ENCODE measurements at regions not wholly inside any gene's neighbourhood (a gene's known extent, or its start where the extent isn't known, plus 50 kb on each side); places are given as distances from the start of the nearest gene placed in this dataset.

DNA sequence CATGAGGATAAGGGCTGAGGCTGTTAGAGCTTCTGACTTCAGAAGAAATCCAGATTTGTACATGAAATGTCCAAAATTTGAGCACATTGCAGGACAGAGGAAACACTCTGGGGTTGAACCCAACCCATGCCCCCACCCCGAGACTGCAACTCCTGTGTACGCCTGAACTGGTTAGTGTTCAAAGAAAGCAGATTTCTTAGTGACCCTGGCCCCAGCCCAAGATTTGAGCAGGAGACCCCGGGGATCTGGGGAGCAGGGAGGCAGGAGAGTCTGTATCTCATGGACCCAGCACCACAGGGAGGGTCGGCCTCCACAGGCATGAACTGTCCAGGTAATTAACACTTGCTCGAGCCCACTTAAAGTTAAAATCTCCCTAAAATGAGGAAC, 69.3 kb upstream of the WNT7B start:
- Histone ChIP-seq H3K9me2 (no peaks in the 10 kb centered on the region), H3K79me2 (ENCODE audit: insufficient read depth) (0 out of 2 replicates have a peak, but pooled peaks cover 1% of the 10 kb centered on the region), H3K9ac (no peak overlapping the region), H3K4me1 (ENCODE audit: control insufficient read depth in 1 of 2, insufficient read depth in 2 of 2, low read depth in 1 of 2, low read length in 1 of 2) (peaks cover 0 to 10% of the 10 kb centered on the region in 2 experiments; a peak in 3 of 4 replicates), H3K36me3 (replicated peaks in 1 of 2; ENCODE audit: control insufficient read depth in 1 of 2, insufficient read depth in 2 of 2, low read length in 1 of 2) (no peaks in the 10 kb centered on the region), H3K27me3 (ENCODE audit: insufficient read depth) (no peaks in the 10 kb centered on the region), H4K20me1 (ENCODE audit: insufficient read depth) (no peaks in the 10 kb centered on the region), H3K9me3 (no peaks in the 10 kb centered on the region), H3K4me3 (ENCODE audit: low read depth in 2 of 2, low read length in 1 of 2) (no peak overlapping the region), H3F3A (replicated peaks; ENCODE audit: insufficient read depth) (no peaks in the 10 kb centered on the region), H3K27ac (ENCODE audit: low read depth in 2 of 2, low read length in 1 of 2) (no peak overlapping the region), H3K4me2 (no peak overlapping the region), H2AFZ (ENCODE audit: low read depth) (no peak overlapping the region)
- CTCF ChIA-PET = interaction anchor here (2.9 kb wide), 1 partner anchor 40 kb away, joined by 14 read pairs; no protein-coding TSS in a partner anchor
- 85% methylated on average over 5 of the region's 5 CpGs for WGBS (ENCODE audit: low lambda C conversion rate)
- no peak for DNase-seq
- no peak for TF ChIP-seq TAF1 (IDR thresholded peaks at IDR 0.05; ENCODE audit: borderline replicate concordance, low read depth, low read length)
- no peak for TF ChIP-seq NRF1 (IDR thresholded peaks at IDR 0.05; ENCODE audit: low read depth, low read length)
- TF ChIP-seq EZH2phosphoT487 (IDR thresholded peaks at IDR 0.05; ENCODE audit: borderline replicate concordance, low read depth) = no peak
- TF ChIP-seq, protein P1, sequence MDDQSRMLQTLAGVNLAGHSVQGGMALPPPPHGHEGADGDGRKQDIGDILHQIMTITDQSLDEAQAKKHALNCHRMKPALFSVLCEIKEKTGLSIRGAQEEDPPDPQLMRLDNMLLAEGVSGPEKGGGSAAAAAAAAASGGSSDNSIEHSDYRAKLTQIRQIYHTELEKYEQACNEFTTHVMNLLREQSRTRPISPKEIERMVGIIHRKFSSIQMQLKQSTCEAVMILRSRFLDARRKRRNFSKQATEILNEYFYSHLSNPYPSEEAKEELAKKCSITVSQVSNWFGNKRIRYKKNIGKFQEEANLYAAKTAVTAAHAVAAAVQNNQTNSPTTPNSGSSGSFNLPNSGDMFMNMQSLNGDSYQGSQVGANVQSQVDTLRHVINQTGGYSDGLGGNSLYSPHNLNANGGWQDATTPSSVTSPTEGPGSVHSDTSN (IDR thresholded peaks at IDR 0.05) = no peak
- TF ChIP-seq, protein P2, sequence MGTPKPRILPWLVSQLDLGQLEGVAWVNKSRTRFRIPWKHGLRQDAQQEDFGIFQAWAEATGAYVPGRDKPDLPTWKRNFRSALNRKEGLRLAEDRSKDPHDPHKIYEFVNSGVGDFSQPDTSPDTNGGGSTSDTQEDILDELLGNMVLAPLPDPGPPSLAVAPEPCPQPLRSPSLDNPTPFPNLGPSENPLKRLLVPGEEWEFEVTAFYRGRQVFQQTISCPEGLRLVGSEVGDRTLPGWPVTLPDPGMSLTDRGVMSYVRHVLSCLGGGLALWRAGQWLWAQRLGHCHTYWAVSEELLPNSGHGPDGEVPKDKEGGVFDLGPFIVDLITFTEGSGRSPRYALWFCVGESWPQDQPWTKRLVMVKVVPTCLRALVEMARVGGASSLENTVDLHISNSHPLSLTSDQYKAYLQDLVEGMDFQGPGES (IDR thresholded peaks at IDR 0.05; ENCODE audit: low read depth, low read length) = no peak
- no peak for TF ChIP-seq RCOR1 (IDR thresholded peaks at IDR 0.05; ENCODE audit: low read length)
- TF ChIP-seq, protein P3, sequence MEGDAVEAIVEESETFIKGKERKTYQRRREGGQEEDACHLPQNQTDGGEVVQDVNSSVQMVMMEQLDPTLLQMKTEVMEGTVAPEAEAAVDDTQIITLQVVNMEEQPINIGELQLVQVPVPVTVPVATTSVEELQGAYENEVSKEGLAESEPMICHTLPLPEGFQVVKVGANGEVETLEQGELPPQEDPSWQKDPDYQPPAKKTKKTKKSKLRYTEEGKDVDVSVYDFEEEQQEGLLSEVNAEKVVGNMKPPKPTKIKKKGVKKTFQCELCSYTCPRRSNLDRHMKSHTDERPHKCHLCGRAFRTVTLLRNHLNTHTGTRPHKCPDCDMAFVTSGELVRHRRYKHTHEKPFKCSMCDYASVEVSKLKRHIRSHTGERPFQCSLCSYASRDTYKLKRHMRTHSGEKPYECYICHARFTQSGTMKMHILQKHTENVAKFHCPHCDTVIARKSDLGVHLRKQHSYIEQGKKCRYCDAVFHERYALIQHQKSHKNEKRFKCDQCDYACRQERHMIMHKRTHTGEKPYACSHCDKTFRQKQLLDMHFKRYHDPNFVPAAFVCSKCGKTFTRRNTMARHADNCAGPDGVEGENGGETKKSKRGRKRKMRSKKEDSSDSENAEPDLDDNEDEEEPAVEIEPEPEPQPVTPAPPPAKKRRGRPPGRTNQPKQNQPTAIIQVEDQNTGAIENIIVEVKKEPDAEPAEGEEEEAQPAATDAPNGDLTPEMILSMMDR (IDR thresholded peaks at IDR 0.05) = no peak
- no peak for TF ChIP-seq EP300 (IDR thresholded peaks at IDR 0.05; ENCODE audit: borderline replicate concordance in 1 of 2, low read depth in 1 of 2, low read length in 1 of 2)
- TF ChIP-seq MXI1 (IDR thresholded peaks at IDR 0.05; ENCODE audit: low read depth, low read length) = no peak
- POLR2A ChIA-PET = no interaction called here

DNA sequence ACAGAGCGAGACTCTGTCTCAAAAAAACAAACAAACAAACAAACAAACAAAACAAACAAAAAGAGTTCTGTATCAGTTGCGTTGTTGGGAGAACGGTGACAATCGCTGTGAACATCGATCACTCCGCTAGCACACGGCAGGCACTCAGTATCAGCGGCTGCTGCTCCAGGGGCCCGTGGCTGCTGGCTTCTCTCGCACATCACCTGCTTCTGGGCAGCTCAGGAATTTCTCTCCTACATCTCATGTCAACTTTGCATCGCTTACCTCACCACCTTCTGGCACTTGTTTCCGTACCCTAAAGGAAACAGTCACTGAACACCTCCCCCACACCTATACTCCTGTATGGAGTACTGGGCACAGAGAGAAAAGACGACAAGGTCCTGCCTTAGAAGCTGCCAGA, 70.3 kb upstream of the WNT7B start:
- H3K9ac ChIP-seq = no peak overlapping the region
- H3K27ac ChIP-seq (ENCODE audit: low read depth in 2 of 2, low read length in 1 of 2) = no peak overlapping the region
- H3K4me2 ChIP-seq = no peak overlapping the region
- H3K36me3 ChIP-seq (replicated peaks in 1 of 2; ENCODE audit: control insufficient read depth in 1 of 2, insufficient read depth in 2 of 2, low read length in 1 of 2) = no peaks in the 10 kb centered on the region
- WGBS (ENCODE audit: low lambda C conversion rate) = 96% methylated on average over 13 of the region's 13 CpGs
- H3K9me2 ChIP-seq = no peaks in the 10 kb centered on the region
- H3K9me3 ChIP-seq = no peaks in the 10 kb centered on the region
- TF ChIP-seq, protein P2 (IDR thresholded peaks at IDR 0.05; ENCODE audit: low read depth, low read length) = no peak
- TF ChIP-seq RXRA (IDR thresholded peaks at IDR 0.05; ENCODE audit: borderline replicate concordance, low read depth) = no peak
- no peak for TF ChIP-seq EP300 (IDR thresholded peaks at IDR 0.05; ENCODE audit: borderline replicate concordance in 1 of 2, low read depth in 1 of 2, low read length in 1 of 2)
- TF ChIP-seq SIN3A (IDR thresholded peaks at IDR 0.05; ENCODE audit: borderline replicate concordance, low read depth, low read length) = no peak
- TF ChIP-seq, protein P1 (IDR thresholded peaks at IDR 0.05) = no peak
- no peak for TF ChIP-seq POLR2AphosphoS5 (IDR thresholded peaks at IDR 0.05; ENCODE audit: low read depth, low read length)
- no peak for TF ChIP-seq MEF2A (IDR thresholded peaks at IDR 0.05; ENCODE audit: borderline replicate concordance, low read depth)
- TF ChIP-seq, protein P4, sequence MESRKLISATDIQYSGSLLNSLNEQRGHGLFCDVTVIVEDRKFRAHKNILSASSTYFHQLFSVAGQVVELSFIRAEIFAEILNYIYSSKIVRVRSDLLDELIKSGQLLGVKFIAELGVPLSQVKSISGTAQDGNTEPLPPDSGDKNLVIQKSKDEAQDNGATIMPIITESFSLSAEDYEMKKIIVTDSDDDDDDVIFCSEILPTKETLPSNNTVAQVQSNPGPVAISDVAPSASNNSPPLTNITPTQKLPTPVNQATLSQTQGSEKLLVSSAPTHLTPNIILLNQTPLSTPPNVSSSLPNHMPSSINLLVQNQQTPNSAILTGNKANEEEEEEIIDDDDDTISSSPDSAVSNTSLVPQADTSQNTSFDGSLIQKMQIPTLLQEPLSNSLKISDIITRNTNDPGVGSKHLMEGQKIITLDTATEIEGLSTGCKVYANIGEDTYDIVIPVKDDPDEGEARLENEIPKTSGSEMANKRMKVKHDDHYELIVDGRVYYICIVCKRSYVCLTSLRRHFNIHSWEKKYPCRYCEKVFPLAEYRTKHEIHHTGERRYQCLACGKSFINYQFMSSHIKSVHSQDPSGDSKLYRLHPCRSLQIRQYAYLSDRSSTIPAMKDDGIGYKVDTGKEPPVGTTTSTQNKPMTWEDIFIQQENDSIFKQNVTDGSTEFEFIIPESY (IDR thresholded peaks at IDR 0.05; ENCODE audit: borderline replicate concordance, low read depth) = no peak
- no peak for TF ChIP-seq ELF1 (IDR thresholded peaks at IDR 0.05)
- no peak for TF ChIP-seq FOXJ3 (CRISPR knock-in tag; IDR thresholded peaks at IDR 0.05)
- ChIA-PET CTCF (interaction anchor here (0.6 kb wide), 1 partner anchor 115 kb away, joined by 3 read pairs; no protein-coding TSS in a partner anchor), POLR2A (no interaction called here)
- H3K79me2 ChIP-seq (ENCODE audit: insufficient read depth) = peaks cover 11% of the 10 kb centered on the region; the same call in 1 of the 2 replicates
- DNase-seq = no peak
- peaks cover 2 to 12% of the 10 kb centered on the region in 2 experiments; a peak in 3 of 4 replicates for H3K4me1 ChIP-seq (ENCODE audit: control insufficient read depth in 1 of 2, insufficient read depth in 2 of 2, low read depth in 1 of 2, low read length in 1 of 2)
- no peak overlapping the region for H2AFZ ChIP-seq (ENCODE audit: low read depth)
- no peak overlapping the region for H3K4me3 ChIP-seq (ENCODE audit: low read depth in 2 of 2, low read length in 1 of 2)
- H3K27me3 ChIP-seq (ENCODE audit: insufficient read depth) = no peaks in the 10 kb centered on the region
- H4K20me1 ChIP-seq (ENCODE audit: insufficient read depth) = no peaks in the 10 kb centered on the region
- H3F3A ChIP-seq (replicated peaks; ENCODE audit: insufficient read depth) = no peaks in the 10 kb centered on the region
